Inflammatory macrophage treated with lipopolysaccharide for 4 hours (primary cell): ENCODE measurements at regions not wholly inside any gene's neighbourhood (a gene's known extent, or its start where the extent isn't known, plus 50 kb on each side); places are given as distances from the start of the nearest gene placed in this dataset.
"Not testable (repeated sequence)": the region's sequence is repeated elsewhere in the genome, so short reads cannot be mapped to it uniquely, and the experiment has no call there.

ENCODE experiments used
- DNase-seq: peaks from one replicate; pipeline ENCODE4 v3.0.0-alpha.2; 2020

GRCh38 chr22:19643448-19644313, 70.6 kb upstream of the SEPTIN5 start:
- peak; percentile 48 for DNase-seq

GRCh38 chr22:19644314-19645223, 69.7 kb upstream of the SEPTIN5 start:
- peak; percentile 31 for DNase-seq

- no peak for DNase-seq
Observed at GRCh38 chr22:19645391-19645790, 68.9 kb upstream of the SEPTIN5 start.

GRCh38 chr22:19645905-19646304, 68.4 kb upstream of the SEPTIN5 start:
- DNase-seq: no peak

- no peak for DNase-seq
Observed at GRCh38 chr22:19646383-19646782, 67.9 kb upstream of the SEPTIN5 start.

GRCh38 chr22:19648419-19648929, 65.8 kb upstream of the SEPTIN5 start:
- no peak for DNase-seq

- no peak for DNase-seq
Observed at GRCh38 chr22:19652316-19652715, 62.0 kb upstream of the SEPTIN5 start.

- no peak for DNase-seq
Observed at GRCh38 chr22:19654338-19654987, 59.8 kb upstream of the SEPTIN5 start.

- no peak for DNase-seq
Observed at GRCh38 chr22:19655399-19655798, 58.9 kb upstream of the SEPTIN5 start.

GRCh38 chr22:19656541-19657251, 57.6 kb upstream of the SEPTIN5 start:
- DNase-seq: no peak

- DNase-seq: no peak
Observed at GRCh38 chr22:19657252-19658056, 56.8 kb upstream of the SEPTIN5 start.

GRCh38 chr22:19658057-19658966, 56.0 kb upstream of the SEPTIN5 start:
- DNase-seq: no peak

- no peak for DNase-seq
Observed at GRCh38 chr22:19658967-19659804, 55.1 kb upstream of the SEPTIN5 start.

- DNase-seq: no peak
Observed at GRCh38 chr22:19659805-19660345, 54.4 kb upstream of the SEPTIN5 start.

GRCh38 chr22:19660583-19660982, 53.7 kb upstream of the SEPTIN5 start:
- not testable (repeated sequence) for DNase-seq

- no peak for DNase-seq
Observed at GRCh38 chr22:19661156-19661555, 53.1 kb upstream of the SEPTIN5 start.

- DNase-seq: not testable (repeated sequence)
Observed at GRCh38 chr22:19662049-19662684, 52.1 kb upstream of the SEPTIN5 start.

GRCh38 chr22:19663286-19663815, 51.0 kb upstream of the SEPTIN5 start:
- DNase-seq: peak; percentile 13
